ENCODE measurements at regions not wholly inside any gene's neighbourhood (a gene's known extent, or its start where the extent isn't known, plus 50 kb on each side); places are given as distances from the start of the nearest gene placed in this dataset.

- DNase-seq (ENCODE audit: low spot score): no peak
Measured at GRCh38 chr18:75531851-75532459, 104.5 kb upstream of the SMIM21 start.

DNA sequence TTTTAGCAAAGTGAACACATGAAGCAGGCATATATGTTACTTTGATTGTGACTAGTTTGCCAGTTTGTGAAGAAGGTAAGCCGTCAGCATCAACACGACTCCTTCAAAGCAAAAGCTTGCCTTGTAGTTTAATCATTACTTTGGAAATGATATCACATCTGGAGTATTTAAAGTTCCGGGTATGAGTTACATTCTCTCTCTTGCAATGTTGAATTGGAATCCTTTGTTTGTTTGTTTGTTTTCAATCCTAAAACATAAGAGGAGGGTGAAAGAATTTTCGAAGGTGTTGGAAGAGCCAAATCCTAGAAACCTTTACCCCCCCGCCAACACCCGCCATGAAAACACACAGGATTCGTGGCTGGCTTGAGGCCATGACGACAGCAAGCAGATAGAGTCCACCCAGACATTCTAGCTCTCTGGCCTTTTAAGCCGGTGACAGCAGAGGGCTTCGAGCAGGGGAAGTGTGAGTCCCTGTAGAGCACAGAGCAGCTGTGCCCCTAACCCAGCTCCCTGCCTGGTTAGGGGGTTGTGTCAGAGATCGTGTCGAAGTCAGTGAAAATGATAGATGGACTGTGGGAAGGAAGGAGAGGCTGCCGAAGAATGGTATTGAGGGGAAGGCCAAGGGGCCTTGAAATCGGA lies 103.8 kb upstream of the SMIM21 start:
- no peak for DNase-seq (ENCODE audit: low spot score)

DNA sequence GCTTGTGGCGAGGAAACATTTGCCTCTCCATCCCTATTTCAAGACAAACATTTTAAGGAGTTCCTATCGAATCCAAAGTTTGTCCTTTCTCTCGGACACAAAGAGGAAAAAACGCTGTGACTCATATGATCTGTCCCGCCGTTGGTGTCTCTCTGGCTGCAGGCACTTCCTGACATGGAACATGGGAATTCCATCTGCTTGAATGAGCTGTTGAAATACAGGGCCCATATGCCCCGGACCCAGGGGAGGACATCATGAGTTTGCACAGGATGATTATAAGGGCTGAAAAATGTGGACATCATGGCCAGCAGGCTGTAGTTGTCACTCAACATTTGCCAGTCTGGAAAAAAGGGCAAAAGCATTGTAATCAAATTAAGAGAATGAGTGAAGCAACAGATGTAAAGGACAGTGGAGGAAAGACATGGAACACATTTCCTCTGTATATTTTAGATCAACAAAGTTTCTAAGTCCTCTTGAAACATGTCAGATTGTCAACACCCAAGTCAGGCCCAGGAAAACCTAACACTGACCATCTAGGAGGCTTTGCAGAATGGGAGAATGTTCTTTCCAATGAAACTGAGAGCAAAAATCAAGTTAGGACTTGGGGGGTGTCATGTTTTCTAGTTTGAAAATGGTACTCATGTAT lies 103.2 kb upstream of the SMIM21 start:
- DNase-seq (ENCODE audit: low spot score): no peak

GRCh38 chr18:75530118-75530517 lies 102.6 kb upstream of the SMIM21 start:
- DNase-seq (ENCODE audit: low spot score): no peak

GRCh38 chr18:75529394-75529793 lies 101.9 kb upstream of the SMIM21 start:
- DNase-seq (ENCODE audit: low spot score): no peak

DNA sequence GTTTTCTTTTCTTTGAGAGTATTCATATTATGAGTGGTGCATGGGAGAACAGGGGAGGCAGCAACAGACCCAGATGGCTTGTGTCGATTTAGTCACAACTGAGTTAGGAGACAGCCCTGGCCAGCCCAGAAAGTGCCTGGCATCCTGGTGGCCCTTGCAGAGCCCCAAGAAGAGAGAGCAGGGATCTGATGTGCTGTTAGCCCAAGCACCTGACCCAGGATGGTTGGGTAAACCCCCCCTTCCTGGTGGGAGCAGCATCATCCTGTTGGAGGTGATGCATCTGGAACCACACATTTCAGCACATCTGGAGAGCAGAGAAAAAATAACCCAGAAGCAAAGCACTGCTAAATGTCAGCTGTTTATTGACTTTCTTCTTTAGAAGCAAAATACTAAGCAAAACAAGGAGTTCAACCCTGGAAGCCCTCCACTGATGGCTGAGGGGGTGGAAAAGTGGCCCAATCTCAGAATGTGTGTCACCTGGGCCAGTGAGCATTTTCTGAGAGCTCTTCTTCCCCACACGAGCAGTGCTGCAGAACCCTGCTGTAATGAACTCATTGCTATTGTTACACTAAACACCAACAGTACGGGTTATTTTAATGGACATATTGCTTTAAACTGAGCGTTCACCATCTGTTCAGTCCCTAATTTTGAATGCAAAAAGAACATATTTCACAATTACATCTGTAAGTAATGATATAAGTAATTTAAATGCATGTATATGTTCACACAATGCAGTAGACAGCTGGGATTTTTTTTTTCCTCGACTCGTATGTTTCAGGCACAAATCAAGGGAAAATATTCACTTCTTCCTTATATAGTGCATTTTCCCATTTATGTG lies 100.6 kb upstream of the SMIM21 start:
- no peak for DNase-seq (ENCODE audit: low spot score)

- DNase-seq (ENCODE audit: low spot score): no peak
Measured at GRCh38 chr18:75526038-75526437, 98.5 kb upstream of the SMIM21 start.

DNA sequence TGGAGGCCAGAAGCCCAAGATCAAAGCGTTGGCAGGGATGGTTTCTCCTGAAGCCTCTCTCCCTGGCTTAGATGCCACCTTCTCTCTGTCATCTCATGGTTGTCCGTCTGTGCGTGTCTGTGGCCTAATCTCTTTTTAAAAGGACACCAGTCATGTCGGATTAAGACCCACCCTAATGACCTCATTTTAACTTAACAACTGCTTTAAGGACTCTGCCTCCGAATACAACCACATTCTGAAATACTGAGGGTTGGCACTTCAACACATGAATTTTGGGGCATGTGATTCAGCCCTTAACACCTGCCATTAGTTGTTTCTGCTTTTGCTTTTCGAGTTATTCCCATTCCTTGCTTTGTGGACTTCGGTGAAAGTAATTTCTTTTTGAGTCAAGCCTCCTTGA lies 97.8 kb upstream of the SMIM21 start:
- no peak for DNase-seq (ENCODE audit: low spot score)

- DNase-seq (ENCODE audit: low spot score): no peak
Measured at GRCh38 chr18:75524841-75525240, 97.3 kb upstream of the SMIM21 start.

GRCh38 chr18:75524181-75524580 lies 96.7 kb upstream of the SMIM21 start:
- no peak for DNase-seq (ENCODE audit: low spot score)

DNA sequence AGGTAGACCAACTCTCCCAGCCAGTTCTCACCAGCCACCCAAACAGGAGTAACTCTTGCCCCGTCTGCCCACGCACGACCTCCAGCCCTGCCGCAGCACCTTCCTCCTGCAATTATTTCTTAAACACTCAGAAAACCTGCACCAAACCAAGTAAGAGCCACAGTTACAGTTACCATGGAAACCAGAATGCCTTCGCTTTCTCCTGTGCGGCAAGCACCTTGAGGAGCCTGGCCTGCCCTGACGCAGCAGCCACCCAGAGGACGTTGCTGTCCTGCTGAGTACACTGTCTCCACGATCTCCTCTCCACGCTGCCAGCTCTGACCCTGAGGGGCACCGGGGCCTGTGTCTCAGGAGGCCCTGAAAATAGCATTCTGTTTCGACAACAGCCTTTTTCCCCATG lies 94.3 kb upstream of the SMIM21 start:
- DNase-seq (ENCODE audit: low spot score): no peak

DNA sequence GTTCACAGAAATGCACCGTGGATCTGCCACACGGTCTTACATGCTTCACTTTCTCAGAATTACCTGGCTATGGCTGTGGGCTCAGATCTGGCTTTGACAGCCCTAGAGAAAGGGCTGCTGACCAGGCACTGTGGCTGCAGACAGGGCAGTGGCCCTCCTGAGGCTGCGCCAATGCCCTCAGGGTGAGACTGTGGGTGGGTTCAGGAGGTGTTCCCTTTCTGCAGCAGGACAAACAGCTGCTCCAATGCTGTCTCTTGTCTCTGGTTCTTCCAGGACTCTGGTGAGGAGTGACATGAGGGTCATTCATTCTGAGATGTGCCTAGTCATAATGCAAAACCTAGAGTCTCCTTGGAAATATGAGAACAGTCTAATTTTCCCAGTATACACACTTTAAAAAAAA lies 90.5 kb upstream of the SMIM21 start:
- DNase-seq (ENCODE audit: low spot score): no peak

DNA sequence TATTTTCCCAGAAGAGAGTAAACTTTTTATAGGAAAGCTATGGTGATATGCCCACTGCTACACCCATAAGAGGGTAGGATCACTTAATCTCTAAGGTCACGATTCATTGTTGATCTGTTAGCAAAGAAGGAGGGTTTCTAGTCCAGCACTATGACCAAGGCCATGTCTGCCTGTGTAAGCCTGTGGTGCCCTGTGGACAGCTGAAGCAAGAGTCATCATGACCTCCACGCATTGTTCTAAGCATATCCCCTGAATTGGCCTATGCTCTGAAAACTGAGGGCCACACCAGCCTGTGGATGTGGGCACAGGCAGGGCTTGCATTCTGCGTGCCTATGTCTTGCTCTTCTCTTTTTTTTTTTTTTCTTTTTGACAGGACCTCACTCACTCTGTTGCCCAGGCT lies 89.8 kb upstream of the SMIM21 start:
- DNase-seq (ENCODE audit: low spot score): no peak

GRCh38 chr18:75507636-75508035 lies 80.1 kb upstream of the SMIM21 start:
- DNase-seq (ENCODE audit: low spot score): no peak

DNA sequence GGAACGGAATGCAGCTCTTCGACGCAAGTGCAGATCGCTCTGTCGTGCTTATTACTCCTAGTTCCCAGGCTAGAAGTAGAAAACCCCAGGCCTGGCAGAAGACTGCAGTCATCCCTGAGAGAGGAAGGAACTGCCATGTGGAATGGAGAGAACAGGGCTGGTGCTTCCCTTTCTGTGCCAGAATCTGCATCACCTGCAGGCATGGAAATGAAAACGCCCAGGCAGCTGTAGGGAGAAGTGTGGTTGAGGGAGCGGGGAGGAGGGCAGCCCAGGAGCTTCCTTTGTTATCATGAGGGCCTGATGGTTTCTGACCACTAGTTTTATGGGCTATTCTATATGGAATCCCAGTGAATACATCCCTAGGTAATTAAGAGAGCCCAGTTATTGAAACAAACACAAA lies 79.4 kb upstream of the SMIM21 start:
- no peak for DNase-seq (ENCODE audit: low spot score)

- DNase-seq (ENCODE audit: low spot score): no peak
Measured at GRCh38 chr18:75504469-75504868, 77.0 kb upstream of the SMIM21 start.

GRCh38 chr18:75503615-75504014 lies 76.1 kb upstream of the SMIM21 start:
- no peak for DNase-seq (ENCODE audit: low spot score)

DNA sequence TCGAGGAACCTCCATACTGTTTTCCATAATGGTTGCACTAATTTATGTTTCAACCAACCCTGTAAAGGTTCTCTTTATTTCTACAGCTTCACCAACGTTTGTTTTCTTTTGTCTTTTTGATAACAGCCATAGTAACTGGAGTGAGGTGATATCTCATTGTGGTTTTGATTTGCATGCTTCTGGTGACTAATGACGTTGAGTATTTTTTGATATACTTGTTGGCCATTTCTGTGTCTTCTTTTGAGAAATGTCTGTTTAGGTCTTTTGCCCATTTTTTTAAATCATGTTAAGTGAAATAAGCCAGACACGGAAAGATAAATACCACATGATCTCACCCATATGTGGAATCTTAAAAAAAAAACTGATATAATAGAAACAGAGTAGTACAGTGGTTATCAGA lies 74.8 kb upstream of the SMIM21 start:
- DNase-seq (ENCODE audit: low spot score): no peak

DNA sequence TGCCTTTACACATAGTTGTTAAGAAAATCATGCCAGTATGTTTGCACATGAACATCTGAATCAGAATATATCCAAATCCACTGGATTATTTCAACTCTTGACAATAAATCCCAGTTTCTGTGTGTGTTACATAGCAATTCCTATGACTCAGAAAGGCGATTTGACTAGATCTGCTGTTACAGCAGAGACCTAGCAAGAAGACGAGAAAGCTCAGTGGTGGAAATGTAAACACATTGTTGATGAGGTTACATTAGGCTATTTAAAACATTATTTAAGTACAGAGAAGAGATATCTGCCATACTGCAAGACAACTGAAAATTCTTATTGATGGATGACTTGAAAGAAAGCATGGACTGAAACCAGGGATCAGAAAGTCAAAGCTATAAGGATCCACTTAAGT lies 73.0 kb upstream of the SMIM21 start:
- no peak for DNase-seq (ENCODE audit: low spot score)

DNA sequence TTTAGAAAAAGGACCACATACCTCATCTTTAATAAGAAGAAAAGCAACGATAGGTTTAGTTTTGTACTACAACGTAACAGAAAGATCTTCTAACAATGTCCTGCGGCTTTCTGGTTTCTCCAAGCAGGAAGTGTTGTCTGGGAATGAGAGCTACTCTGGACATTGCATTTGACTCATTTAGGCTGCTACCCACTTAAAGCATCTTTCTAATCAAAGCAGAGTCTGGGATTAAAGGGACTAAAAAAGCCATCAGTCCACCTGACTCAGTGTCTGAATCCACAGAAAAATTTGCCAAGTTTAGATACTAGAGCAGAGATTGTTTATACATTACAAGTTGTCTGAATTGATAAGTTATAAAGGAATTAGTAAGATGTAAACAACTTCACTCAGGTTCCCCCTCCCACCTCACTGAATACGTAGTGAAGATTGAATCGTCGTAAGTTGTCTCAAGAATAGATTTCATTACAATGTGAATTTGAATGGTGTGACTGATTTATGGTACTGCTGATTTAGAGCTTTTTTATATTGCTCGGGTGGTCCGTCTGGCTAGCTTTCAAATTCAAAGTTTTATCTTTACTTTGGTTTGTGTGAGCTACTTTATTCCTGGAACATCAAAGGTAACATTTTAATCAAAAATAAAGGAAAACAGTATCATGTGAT lies 70.2 kb upstream of the SMIM21 start:
- DNase-seq (ENCODE audit: low spot score): no peak

DNA sequence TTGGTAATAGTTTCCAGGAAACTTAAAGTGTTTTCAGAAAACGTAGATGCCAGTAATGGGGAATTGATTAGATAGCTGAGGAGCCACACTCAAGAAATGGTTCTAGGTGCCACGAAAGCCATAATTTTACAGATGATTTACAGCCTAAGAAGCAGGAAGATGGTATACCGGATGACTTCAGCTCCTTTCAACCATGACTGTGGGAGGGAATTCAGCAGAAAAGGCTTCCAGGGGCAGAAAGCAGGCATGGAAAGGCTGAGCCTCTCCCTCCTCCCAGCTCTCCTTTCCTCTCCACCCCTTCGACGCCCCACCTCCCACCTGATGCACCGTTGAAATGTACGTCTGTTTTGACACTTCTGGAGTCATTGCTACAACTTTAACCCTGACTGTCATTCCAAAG lies 68.6 kb upstream of the SMIM21 start:
- DNase-seq (ENCODE audit: low spot score): no peak

- DNase-seq (ENCODE audit: low spot score): no peak
Measured at GRCh38 chr18:75492852-75493251, 65.3 kb upstream of the SMIM21 start.

All from Ammon's horn (tissue), 1 donor.